Panc1 (cell line): ENCODE measurements at regions not wholly inside any gene's neighbourhood (a gene's known extent, or its start where the extent isn't known, plus 50 kb on each side); places are given as distances from the start of the nearest gene placed in this dataset.

Experiments used
- ATAC-seq: fragments of 200-7000 bp; cut with Tn5 transposase; 2 replicates; pipeline ENCODE4 v1.9.1; 2020; ENCODE audit warnings: mild to moderate bottlenecking, moderate library complexity
- BruUV-seq: library from RNA; stranded (reverse); fragments of 400-500 nt; replicated peaks from 2 replicates; lab custom pipeline; 2021; lab: Mats Ljungman, UMichigan
- CTCF ChIA-PET: fragments of 300-600 bp; sonication (Branson Sonifier 250); formaldehyde crosslinking; loops from one replicate; lab custom pipeline; 2022; ENCODE audit warnings: antibody characterized with exemption; lab: Charles Lee
- POLR2A ChIA-PET: fragments of 300-600 bp; sonication (Branson Sonifier 250); formaldehyde crosslinking; loops from one replicate; lab custom pipeline; 2022; ENCODE audit warnings: antibody characterized with exemption; lab: Charles Lee
- DNase-seq: peaks from one replicate; pipeline ENCODE4 v3.0.0-alpha.2; 2010; ENCODE audit warnings: low read depth, low spot score
- H3K27ac ChIP-seq: 2 replicates; pipeline ENCODE4 v1.5.1; 2011; ENCODE audit warnings: mild to moderate bottlenecking, low read length, inconsistent platforms
- H3K27me3 ChIP-seq: fragments of 200-500 bp; sonication (Bioruptor generic); 2 replicates; pipeline ENCODE4 v1.6.0; 2014; ENCODE audit warnings: low read length, inconsistent platforms; ENCODE audit not compliant: control insufficient read depth, insufficient read depth
- H3K36me3 ChIP-seq: fragments of 200-500 bp; sonication (Bioruptor generic); 2 replicates; pipeline ENCODE4 v1.5.1; 2014; ENCODE audit warnings: inconsistent platforms, mild to moderate bottlenecking, low read length, moderate library complexity; ENCODE audit not compliant: control insufficient read depth, insufficient read depth
- H3K4me1 ChIP-seq: 2 replicates; pipeline ENCODE4 v1.5.1; 2011; ENCODE audit warnings: inconsistent platforms, mild to moderate bottlenecking, low read length, moderate library complexity; ENCODE audit not compliant: control insufficient read depth, insufficient read depth
- H3K4me3 ChIP-seq, 2 experiments: 2 replicates each; pipeline ENCODE4 v1.5.1; 2011 to 2012; ENCODE audit warnings: low read depth in 2 of 2, low read length in 2 of 2, mild to moderate bottlenecking in 2 of 2, inconsistent platforms in 1 of 2, moderate library complexity in 1 of 2
- H3K9me3 ChIP-seq: fragments of 200-500 bp; sonication (Bioruptor generic); 2 replicates; pipeline ENCODE4 v1.5.1; 2014; ENCODE audit warnings: low read depth, mild to moderate bottlenecking, inconsistent platforms, low read length, moderate library complexity; ENCODE audit not compliant: control insufficient read depth, insufficient read depth
- POLR2AphosphoS5 ChIP-seq: IDR thresholded peaks from 2 replicates; pipeline ENCODE4 v1.6.1; 2012; ENCODE audit warnings: mild to moderate bottlenecking, low read depth, low read length, moderate library complexity
- SIN3A ChIP-seq: IDR thresholded peaks from 2 replicates; pipeline ENCODE4 v1.6.1; 2012; ENCODE audit warnings: low read depth, mild to moderate bottlenecking, low read length, moderate library complexity, borderline replicate concordance; ENCODE audit not compliant: insufficient read depth
- TCF7L2 ChIP-seq: IDR thresholded peaks from 2 replicates; pipeline ENCODE4 v1.6.1; 2011; ENCODE audit warnings: mild to moderate bottlenecking, low read depth, low read length, inconsistent platforms
- in situ Hi-C: cut with HindIII; loops from 2 replicates; pipeline ENCODE4 v1.10.0; 2016; ENCODE audit warnings: low sequenced_read_pairs, low pct_unique_long_range_greater_than_20kb
- intact Hi-C: fragments of 100-400 bp; cut with micrococcal nuclease; formaldehyde crosslinking; loops from one replicate; pipeline ENCODE4 v1.10.0; 2022; ENCODE audit not compliant: unreplicated experiment
- TF ChIP-seq, protein P1 (sequence below): fragments of 450-650 bp; IDR thresholded peaks from 2 replicates; pipeline ENCODE4 v1.5.1; 2017; ENCODE audit warnings: mild to moderate bottlenecking
- TF ChIP-seq, protein P2 (sequence below), 2 experiments: IDR thresholded peaks; 2 replicates each; pipeline ENCODE4 v1.6.1; 2011 to 2012; ENCODE audit warnings: low read depth in 2 of 2, control low read depth in 1 of 2, low read length in 1 of 2, mild to moderate bottlenecking in 1 of 2, moderate library complexity in 1 of 2; ENCODE audit not compliant: insufficient read depth in 1 of 2

DNA sequence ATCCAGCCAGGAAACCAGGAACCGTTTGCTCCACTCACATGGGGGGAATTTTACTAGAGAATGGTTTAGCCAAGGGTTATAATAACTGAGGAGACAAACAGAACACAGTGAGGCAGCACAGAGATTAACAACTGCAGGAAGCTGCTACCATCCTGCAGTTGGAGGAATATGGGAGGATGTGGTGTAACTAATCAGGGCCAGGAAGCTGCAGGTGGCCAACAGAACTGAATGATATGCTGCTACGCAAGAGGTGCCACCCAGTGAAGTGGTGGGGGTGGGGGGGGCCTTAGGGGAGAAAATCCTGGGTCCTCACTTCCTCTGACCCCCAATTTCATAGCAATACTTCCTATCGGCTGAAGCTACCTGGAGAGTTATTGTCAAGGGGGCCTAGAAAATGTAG is 306.4 kb upstream of the STT3B start:
- ATAC-seq (no peak), DNase-seq (no peak)
- BruUV-seq = no TSS peak
- TF ChIP-seq SIN3A (no peak), TCF7L2 (no peak), POLR2AphosphoS5 (no peak)
- TF ChIP-seq, protein P1, sequence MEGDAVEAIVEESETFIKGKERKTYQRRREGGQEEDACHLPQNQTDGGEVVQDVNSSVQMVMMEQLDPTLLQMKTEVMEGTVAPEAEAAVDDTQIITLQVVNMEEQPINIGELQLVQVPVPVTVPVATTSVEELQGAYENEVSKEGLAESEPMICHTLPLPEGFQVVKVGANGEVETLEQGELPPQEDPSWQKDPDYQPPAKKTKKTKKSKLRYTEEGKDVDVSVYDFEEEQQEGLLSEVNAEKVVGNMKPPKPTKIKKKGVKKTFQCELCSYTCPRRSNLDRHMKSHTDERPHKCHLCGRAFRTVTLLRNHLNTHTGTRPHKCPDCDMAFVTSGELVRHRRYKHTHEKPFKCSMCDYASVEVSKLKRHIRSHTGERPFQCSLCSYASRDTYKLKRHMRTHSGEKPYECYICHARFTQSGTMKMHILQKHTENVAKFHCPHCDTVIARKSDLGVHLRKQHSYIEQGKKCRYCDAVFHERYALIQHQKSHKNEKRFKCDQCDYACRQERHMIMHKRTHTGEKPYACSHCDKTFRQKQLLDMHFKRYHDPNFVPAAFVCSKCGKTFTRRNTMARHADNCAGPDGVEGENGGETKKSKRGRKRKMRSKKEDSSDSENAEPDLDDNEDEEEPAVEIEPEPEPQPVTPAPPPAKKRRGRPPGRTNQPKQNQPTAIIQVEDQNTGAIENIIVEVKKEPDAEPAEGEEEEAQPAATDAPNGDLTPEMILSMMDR = no peak
- TF ChIP-seq, protein P2, sequence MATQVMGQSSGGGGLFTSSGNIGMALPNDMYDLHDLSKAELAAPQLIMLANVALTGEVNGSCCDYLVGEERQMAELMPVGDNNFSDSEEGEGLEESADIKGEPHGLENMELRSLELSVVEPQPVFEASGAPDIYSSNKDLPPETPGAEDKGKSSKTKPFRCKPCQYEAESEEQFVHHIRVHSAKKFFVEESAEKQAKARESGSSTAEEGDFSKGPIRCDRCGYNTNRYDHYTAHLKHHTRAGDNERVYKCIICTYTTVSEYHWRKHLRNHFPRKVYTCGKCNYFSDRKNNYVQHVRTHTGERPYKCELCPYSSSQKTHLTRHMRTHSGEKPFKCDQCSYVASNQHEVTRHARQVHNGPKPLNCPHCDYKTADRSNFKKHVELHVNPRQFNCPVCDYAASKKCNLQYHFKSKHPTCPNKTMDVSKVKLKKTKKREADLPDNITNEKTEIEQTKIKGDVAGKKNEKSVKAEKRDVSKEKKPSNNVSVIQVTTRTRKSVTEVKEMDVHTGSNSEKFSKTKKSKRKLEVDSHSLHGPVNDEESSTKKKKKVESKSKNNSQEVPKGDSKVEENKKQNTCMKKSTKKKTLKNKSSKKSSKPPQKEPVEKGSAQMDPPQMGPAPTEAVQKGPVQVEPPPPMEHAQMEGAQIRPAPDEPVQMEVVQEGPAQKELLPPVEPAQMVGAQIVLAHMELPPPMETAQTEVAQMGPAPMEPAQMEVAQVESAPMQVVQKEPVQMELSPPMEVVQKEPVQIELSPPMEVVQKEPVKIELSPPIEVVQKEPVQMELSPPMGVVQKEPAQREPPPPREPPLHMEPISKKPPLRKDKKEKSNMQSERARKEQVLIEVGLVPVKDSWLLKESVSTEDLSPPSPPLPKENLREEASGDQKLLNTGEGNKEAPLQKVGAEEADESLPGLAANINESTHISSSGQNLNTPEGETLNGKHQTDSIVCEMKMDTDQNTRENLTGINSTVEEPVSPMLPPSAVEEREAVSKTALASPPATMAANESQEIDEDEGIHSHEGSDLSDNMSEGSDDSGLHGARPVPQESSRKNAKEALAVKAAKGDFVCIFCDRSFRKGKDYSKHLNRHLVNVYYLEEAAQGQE (IDR thresholded peaks at IDR 0.05; ENCODE audit: insufficient read depth in 1 of 2, low read depth in 2 of 2, low read length in 1 of 2) = no peak
- intact Hi-C loops = no loop called here
- CTCF ChIA-PET = no interaction called here
- no peaks in the 10 kb centered on the region for H3K36me3 ChIP-seq
- POLR2A ChIA-PET = no interaction called here
- H3K4me3 ChIP-seq = no peak overlapping the region
- no peaks in the 10 kb centered on the region for H3K27me3 ChIP-seq
- H3K9me3 ChIP-seq = no peaks in the 10 kb centered on the region
- in situ Hi-C loops = no loop called here
- H3K4me1 ChIP-seq = no peaks in the 10 kb centered on the region
- H3K27ac ChIP-seq = no peak overlapping the region

DNA sequence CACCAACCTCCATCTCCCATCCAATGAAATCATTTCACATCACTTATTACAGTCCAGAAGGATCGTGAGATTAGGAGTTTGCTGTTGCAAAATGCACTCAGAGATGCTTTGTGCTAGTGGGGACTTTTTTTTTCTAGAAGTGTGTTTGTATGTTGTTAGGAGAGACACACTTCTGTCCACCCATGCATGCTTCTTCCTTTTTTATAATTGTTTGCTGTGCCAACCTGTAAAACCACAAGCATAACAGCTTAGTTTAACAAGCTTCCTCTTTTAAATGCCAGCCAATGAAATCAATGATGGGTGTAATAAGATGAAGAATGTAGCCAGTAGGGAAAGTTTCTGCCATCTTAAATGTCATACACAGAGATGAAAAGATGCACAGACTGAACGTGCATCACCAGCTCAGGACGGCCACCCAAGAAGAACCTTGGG is 305.6 kb upstream of the STT3B start:
- BruUV-seq = no TSS peak
- H3K4me1 ChIP-seq = no peaks in the 10 kb centered on the region
- no peaks in the 10 kb centered on the region for H3K36me3 ChIP-seq
- no peak for ATAC-seq
- H3K27me3 ChIP-seq = no peaks in the 10 kb centered on the region
- in situ Hi-C loops = no loop called here
- no peak for DNase-seq
- ChIA-PET POLR2A (no interaction called here), CTCF (no interaction called here)
- no peak for TF ChIP-seq SIN3A
- TF ChIP-seq, protein P2 (IDR thresholded peaks at IDR 0.05; ENCODE audit: insufficient read depth in 1 of 2, low read depth in 2 of 2, low read length in 1 of 2) = no peak
- no peaks in the 10 kb centered on the region for H3K9me3 ChIP-seq
- intact Hi-C loops = no loop called here
- H3K27ac ChIP-seq = no peak overlapping the region
- no peak overlapping the region for H3K4me3 ChIP-seq
